Liver (tissue), 3 donors: ENCODE measurements at regions not wholly inside any gene's neighbourhood (a gene's known extent, or its start where the extent isn't known, plus 50 kb on each side); places are given as distances from the start of the nearest gene placed in this dataset.

ENCODE experiments used
- ATF3 ChIP-seq: IDR thresholded peaks from 2 replicates; pipeline ENCODE4 v1.6.1; 2016; ENCODE audit warnings: antibody characterized with exemption
- CTCF ChIP-seq: fragments of 150-350 bp; IDR thresholded peaks from 2 replicates; pipeline ENCODE4 v1.5.1; 2017; ENCODE audit warnings: improper control_type of control experiment, low read depth, low read length; ENCODE audit not compliant: missing input control
- EGR1 ChIP-seq, 2 donors: IDR thresholded peaks; 2 replicates each; pipeline ENCODE4 v1.6.1; 2016 to 2018; ENCODE audit warnings: antibody characterized with exemption in 2 of 2, low read depth in 2 of 2
- GABPA ChIP-seq, 2 donors: IDR thresholded peaks in 1 of 2; conservative IDR thresholded peaks in 1 of 2; 2 replicates each; pipeline ENCODE4 v1.6.1; 2016; ENCODE audit warnings: antibody characterized with exemption in 2 of 2, mild to moderate bottlenecking in 1 of 2, moderate library complexity in 1 of 2
- JUND ChIP-seq, 2 donors: IDR thresholded peaks; 2 replicates each; pipeline ENCODE4 v1.6.1; 2016; ENCODE audit warnings: antibody characterized with exemption in 2 of 2
- MAX ChIP-seq: IDR thresholded peaks from 2 replicates; pipeline ENCODE4 v1.6.1; 2016; ENCODE audit warnings: antibody characterized with exemption
- RAD21 ChIP-seq, 2 donors: IDR thresholded peaks; 2 replicates each; pipeline ENCODE4 v1.6.1; 2016; ENCODE audit warnings: antibody characterized with exemption in 2 of 2, mild to moderate bottlenecking in 2 of 2
- REST ChIP-seq: IDR thresholded peaks from 2 replicates; pipeline ENCODE4 v1.6.1; 2016; ENCODE audit warnings: antibody characterized with exemption, mild to moderate bottlenecking
- SP1 ChIP-seq: IDR thresholded peaks from 2 replicates; pipeline ENCODE4 v1.6.1; 2018; ENCODE audit warnings: antibody characterized with exemption, mild to moderate bottlenecking
- TAF1 ChIP-seq: conservative IDR thresholded peaks from 2 replicates; pipeline ENCODE4 v1.6.1; 2016; ENCODE audit warnings: antibody characterized with exemption, mild to moderate bottlenecking
- donor health status: healthy.
- donor health status: healthy.

- no peak for TF ChIP-seq REST
- no peak for TF ChIP-seq CTCF
- no peak for TF ChIP-seq RAD21 (IDR thresholded peaks at IDR 0.05)
- no peak for TF ChIP-seq SP1
- TF ChIP-seq EGR1 (IDR thresholded peaks at IDR 0.05; ENCODE audit: low read depth in 2 of 2): no peak
- no peak for TF ChIP-seq GABPA (IDR thresholded peaks at IDR 0.05 in 1 of 2, conservative IDR thresholded peaks at IDR 0.05 in 1 of 2)
- no peak for TF ChIP-seq JUND (IDR thresholded peaks at IDR 0.05)
- TF ChIP-seq MAX: no peak
- no peak for TF ChIP-seq ATF3
- TF ChIP-seq TAF1: no peak
Observed at GRCh38 chr6:95099410-95099809, 477.9 kb upstream of the MANEA start.
